Skeletal muscle satellite cell (primary cell): ENCODE measurements at regions not wholly inside any gene's neighbourhood (a gene's known extent, or its start where the extent isn't known, plus 50 kb on each side); places are given as distances from the start of the nearest gene placed in this dataset.

ENCODE experiments used
- H3K27me3 ChIP-seq: 2 replicates; pipeline ENCODE4 v1.7.0; 2013; ENCODE audit warnings: low read length; ENCODE audit not compliant: control insufficient read depth, insufficient read depth
- H3K36me3 ChIP-seq: 2 replicates; pipeline ENCODE4 v1.7.0; 2013; ENCODE audit warnings: mild to moderate bottlenecking, control low read depth, low read length; ENCODE audit not compliant: insufficient read depth
- H3K4me1 ChIP-seq: 2 replicates; pipeline ENCODE4 v1.7.0; 2013; ENCODE audit warnings: low read length; ENCODE audit not compliant: control insufficient read depth, insufficient read depth
- H3K4me2 ChIP-seq: 2 replicates; pipeline ENCODE4 v1.7.0; 2013; ENCODE audit warnings: mild to moderate bottlenecking, low read length
- H3K4me3 ChIP-seq: 2 replicates; pipeline ENCODE4 v1.7.0; 2013; ENCODE audit warnings: low read length
- H3K9ac ChIP-seq: 2 replicates; pipeline ENCODE4 v1.7.0; 2013; ENCODE audit warnings: mild to moderate bottlenecking, low read depth, low read length, moderate library complexity
- H3K9me3 ChIP-seq: replicated peaks from 2 replicates; pipeline ENCODE4 v1.7.0; 2013; ENCODE audit warnings: mild to moderate bottlenecking, control low read depth, low read length

DNA sequence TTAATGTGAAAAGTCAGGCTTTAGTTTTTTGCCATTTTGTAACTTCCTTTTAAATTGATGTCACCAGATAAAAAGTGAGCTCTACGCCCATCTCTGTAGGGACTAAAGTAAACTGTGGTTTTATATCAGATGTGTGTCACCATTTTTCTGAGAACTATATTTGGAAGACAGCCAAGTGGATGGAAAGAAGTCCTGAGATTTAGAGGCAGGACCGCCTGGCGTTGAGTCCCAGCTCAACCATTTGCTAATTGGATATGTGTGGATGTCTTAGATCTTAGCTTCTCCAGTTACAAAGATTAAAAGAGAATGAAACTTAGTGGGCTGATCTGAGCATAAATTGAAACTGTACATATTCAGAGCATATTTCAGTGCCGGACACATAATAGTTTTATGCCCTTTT is 691.6 kb upstream of the CELF2 start:
- H3K4me3 ChIP-seq: no peak overlapping the region
- no peaks in the 10 kb centered on the region for H3K36me3 ChIP-seq
- H3K27me3 ChIP-seq: no peaks in the 10 kb centered on the region
- no peak overlapping the region for H3K4me2 ChIP-seq
- H3K9me3 ChIP-seq: no peaks in the 10 kb centered on the region
- H3K4me1 ChIP-seq: peaks cover 6% of the 10 kb centered on the region
- H3K9ac ChIP-seq: no peak overlapping the region

DNA sequence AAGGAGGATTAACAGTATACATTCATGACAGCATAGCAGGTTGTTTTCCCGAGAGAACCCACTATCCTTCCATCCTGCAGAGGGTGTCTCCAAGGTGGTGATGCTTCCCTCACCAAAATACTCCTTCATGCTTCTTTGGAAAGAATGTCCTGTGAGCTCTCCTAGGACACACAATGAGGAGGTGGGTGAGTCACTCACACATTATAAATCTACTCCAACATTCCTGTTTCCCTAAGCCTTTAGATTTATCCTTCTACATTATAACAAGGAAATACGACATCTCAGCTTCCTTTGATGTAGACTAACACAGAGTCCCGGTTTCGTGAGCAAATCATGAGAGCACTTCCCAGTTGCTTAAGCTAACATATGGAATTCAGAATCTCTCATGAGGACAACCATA is 689.7 kb upstream of the CELF2 start:
- H3K9ac ChIP-seq: no peak overlapping the region
- peaks cover 6% of the 10 kb centered on the region for H3K4me1 ChIP-seq
- H3K4me3 ChIP-seq: no peak overlapping the region
- no peaks in the 10 kb centered on the region for H3K27me3 ChIP-seq
- no peaks in the 10 kb centered on the region for H3K9me3 ChIP-seq
- H3K36me3 ChIP-seq: no peaks in the 10 kb centered on the region
- H3K4me2 ChIP-seq: no peak overlapping the region

DNA sequence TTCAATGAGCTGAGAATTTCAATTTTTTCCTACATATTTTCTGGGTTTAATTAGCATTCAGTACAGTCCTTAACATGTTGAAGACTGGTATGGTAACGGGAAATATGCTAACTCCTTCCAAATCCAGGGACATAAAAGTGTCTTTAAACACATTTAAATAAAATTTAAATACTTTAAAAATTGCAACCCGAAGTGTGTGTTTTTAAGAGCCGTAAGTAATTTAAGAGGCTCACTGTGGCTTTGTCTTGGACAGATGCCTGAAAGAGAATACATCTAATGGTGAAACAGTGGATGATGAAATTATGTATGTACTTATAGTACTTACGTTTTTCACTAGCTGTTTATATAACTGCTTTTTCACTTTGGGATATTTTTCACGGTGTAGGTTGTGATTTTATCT is 687.3 kb upstream of the CELF2 start:
- Histone ChIP-seq H3K9ac (no peak overlapping the region), H3K36me3 (no peaks in the 10 kb centered on the region), H3K4me1 (peaks cover 6% of the 10 kb centered on the region), H3K4me3 (no peak overlapping the region), H3K9me3 (no peaks in the 10 kb centered on the region), H3K4me2 (peak overlapping the region; percentile 35), H3K27me3 (no peaks in the 10 kb centered on the region)

DNA sequence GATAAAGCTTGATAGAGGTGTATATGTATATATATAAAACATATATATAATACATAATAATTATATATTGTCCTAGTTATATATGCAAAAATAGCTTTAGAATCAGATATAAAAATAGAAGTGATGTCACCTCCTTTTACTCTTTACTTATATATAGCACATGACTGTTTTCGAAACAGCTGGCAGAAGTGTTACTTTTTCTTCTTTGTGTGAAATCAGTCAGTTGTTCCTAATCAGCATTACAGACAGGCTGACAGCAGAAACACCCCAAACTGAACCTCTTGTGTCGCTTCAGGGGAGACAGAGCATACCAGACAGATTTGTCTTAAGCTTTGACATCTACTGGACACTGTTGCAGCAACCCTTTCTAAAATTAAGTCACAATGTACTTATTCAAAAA is 684.9 kb upstream of the CELF2 start:
- Histone ChIP-seq H3K27me3 (no peaks in the 10 kb centered on the region), H3K9me3 (no peaks in the 10 kb centered on the region), H3K36me3 (no peaks in the 10 kb centered on the region), H3K4me3 (no peak overlapping the region), H3K9ac (no peak overlapping the region), H3K4me2 (no peak overlapping the region), H3K4me1 (peaks cover 6% of the 10 kb centered on the region)

DNA sequence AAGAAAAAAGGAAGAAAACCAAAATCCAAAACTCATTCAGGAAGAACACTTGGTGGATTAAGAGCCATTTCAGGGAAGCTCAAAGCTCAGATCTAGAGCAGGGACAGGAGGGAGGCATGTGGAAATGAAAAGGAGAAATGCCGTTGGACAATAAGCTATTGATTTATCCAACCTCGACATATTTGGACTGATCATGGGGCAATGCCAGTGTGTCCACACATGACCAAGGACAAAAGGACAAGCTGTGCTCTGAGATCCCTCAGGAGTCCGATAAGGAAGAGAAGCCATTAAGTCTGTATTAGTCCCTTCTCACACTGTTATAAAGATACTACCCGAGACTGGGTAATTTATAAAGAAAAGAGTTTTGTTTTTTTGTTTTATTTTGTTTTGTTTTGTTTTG is 684.0 kb upstream of the CELF2 start:
- Histone ChIP-seq H3K27me3 (no peaks in the 10 kb centered on the region), H3K4me1 (peaks cover 6% of the 10 kb centered on the region), H3K4me2 (no peak overlapping the region), H3K9ac (no peak overlapping the region), H3K4me3 (no peak overlapping the region), H3K36me3 (no peaks in the 10 kb centered on the region), H3K9me3 (no peaks in the 10 kb centered on the region)

DNA sequence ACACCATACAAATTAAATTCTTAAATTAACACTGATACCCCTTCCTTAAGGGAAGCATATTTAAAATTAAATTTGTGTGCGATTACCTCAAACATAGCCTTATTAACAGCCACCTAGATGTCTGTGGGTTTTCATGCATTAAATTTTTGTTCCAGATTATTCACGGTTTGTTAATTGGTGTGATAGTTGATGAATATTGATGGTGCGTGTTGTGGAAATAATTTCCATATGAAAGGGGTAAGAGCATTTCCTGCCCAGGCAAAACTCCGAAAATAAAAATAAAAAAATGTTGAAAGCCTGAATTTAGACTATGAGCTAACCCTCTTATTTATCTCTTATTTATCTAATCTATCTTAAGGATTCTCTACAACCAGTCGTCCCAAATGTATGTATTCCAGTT is 679.3 kb upstream of the CELF2 start:
- H3K4me2 ChIP-seq: no peak overlapping the region
- no peak overlapping the region for H3K4me3 ChIP-seq
- H3K9ac ChIP-seq: no peak overlapping the region
- H3K27me3 ChIP-seq: no peaks in the 10 kb centered on the region
- H3K36me3 ChIP-seq: no peaks in the 10 kb centered on the region
- no peaks in the 10 kb centered on the region for H3K4me1 ChIP-seq
- H3K9me3 ChIP-seq: no peaks in the 10 kb centered on the region

DNA sequence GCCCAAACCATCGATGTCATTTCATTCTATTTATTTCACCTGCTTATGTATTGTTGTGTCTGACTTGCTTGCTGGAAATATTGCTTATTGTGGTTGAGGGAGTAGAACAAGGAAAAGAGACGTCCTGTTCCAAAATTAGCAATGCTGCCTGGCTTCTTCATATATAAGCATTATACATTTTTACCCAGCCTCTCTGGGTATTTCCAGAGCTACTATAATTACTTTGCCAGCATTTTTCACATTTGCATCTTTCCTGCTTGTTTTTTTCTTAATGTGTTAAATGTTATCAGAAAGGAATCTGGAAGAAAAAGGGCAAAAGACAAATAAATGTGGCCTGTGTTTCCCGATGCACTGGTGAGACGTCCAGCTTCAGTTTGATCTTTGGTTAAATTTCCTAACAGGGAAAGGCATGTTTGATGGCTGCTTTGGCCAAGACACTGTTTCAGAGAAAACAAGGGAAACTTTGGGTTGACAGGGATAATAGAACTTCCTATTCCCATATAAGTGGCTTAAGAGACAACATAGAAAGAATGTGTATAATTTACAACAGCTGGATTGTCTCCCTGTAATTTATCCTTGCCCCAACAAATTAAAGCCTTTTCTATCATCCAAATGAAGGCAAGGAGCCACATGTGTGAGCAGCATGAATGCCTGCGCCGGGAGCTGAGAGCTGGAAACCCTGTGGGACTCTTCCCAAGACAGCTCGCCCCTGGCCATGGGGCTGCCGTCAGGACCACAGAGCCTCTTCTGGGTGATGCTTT is 671.1 kb upstream of the CELF2 start:
- no peaks in the 10 kb centered on the region for H3K4me1 ChIP-seq
- no peaks in the 10 kb centered on the region for H3K9me3 ChIP-seq
- H3K4me2 ChIP-seq: no peak overlapping the region
- H3K4me3 ChIP-seq: no peak overlapping the region
- no peaks in the 10 kb centered on the region for H3K36me3 ChIP-seq
- H3K27me3 ChIP-seq: peaks cover 7% of the 10 kb centered on the region
- H3K9ac ChIP-seq: no peak overlapping the region

DNA sequence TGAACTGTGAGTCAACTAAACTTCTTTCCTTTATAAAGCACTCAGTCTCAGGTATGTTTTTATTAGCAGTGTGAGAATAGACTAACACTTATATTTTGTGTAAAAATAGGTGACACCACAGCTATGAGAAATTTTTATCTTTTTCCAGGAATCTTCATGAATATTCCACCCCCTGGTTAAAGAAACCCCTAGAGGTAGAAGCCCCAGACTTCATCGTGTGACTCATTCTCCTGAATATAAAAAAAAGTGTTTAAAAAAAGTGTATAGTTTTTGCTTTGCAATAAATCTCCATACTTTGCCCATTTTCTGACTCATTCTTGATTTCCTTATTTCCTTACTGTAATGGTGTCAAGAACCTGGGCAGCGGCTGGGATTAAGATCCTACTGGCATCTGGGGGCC is 667.6 kb upstream of the CELF2 start:
- Histone ChIP-seq H3K4me3 (no peak overlapping the region), H3K27me3 (peaks cover 7% of the 10 kb centered on the region), H3K4me1 (no peaks in the 10 kb centered on the region), H3K4me2 (no peak overlapping the region), H3K36me3 (no peaks in the 10 kb centered on the region), H3K9me3 (no peaks in the 10 kb centered on the region), H3K9ac (no peak overlapping the region)

DNA sequence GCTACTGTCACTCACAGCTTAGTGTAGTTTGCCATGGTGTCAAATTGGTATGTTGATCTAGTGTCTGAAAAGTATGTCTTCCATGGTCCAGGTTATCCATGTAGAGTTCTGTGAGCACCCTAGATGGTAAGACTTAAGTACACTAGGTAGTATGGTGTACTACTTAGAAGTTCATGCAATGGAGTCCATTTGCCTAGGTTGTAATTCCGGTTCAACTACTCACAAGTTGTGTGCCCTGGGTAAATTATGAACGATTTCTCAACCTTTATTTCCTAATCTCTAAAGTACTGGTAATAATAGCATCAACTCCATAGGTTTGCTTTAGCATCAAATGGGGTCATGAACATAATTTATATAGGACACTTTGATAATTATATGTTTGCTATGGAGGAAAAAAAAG is 666.2 kb upstream of the CELF2 start:
- peaks cover 3% of the 10 kb centered on the region for H3K27me3 ChIP-seq
- no peaks in the 10 kb centered on the region for H3K36me3 ChIP-seq
- H3K4me3 ChIP-seq: no peak overlapping the region
- H3K4me2 ChIP-seq: no peak overlapping the region
- no peak overlapping the region for H3K9ac ChIP-seq
- H3K4me1 ChIP-seq: no peaks in the 10 kb centered on the region
- H3K9me3 ChIP-seq: no peaks in the 10 kb centered on the region

DNA sequence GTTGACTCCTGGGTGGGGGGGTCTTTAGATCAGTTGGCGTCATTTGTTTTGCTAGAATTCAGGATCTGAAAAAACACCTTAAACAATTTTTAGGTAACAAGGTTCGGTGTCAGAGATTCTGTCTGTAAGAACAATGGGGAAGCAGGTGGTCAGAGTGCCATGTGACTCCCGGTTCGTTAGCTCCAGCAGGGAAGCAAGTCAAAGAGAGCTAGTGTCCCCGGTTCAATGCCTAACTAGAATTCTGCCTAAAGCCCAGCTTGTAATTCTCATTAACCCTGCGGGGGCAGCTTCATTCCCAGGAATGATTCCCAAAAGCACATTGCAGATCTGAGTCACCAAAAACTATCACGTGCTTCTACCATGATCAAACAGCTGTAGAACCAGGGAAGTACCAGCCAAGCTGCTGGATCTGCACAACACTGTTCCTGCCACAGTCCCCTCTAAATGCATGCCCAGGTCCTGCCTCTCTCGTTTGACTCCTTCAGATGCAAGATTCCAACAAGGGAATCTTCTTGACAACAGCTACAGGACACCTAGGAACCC is 664.3 kb upstream of the CELF2 start:
- Histone ChIP-seq H3K27me3 (no peaks in the 10 kb centered on the region), H3K4me3 (no peak overlapping the region), H3K9me3 (no peaks in the 10 kb centered on the region), H3K36me3 (no peaks in the 10 kb centered on the region), H3K9ac (no peak overlapping the region), H3K4me1 (no peaks in the 10 kb centered on the region), H3K4me2 (no peak overlapping the region)

DNA sequence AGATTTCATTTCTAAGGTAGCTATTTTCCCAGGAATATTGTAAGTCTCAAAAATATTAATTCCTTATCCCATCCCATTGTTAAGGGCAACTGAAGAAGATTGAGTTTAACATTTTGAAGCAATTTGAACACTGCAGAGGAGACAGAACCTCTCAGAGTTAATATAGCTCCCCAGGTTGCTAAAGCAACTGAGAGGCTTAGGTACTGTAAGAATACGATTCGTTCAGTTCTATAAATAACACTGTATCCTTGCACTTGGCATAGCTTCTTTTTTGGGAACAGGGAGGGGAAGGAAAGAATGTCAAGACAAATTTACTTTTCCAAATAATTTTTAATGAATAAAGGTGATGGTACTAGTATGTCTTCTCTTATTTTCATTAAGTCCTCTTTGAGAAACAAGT is 658.4 kb upstream of the CELF2 start:
- H3K27me3 ChIP-seq: no peaks in the 10 kb centered on the region
- H3K4me2 ChIP-seq: no peak overlapping the region
- H3K4me3 ChIP-seq: no peak overlapping the region
- H3K9me3 ChIP-seq: no peaks in the 10 kb centered on the region
- no peak overlapping the region for H3K9ac ChIP-seq
- no peaks in the 10 kb centered on the region for H3K36me3 ChIP-seq
- no peaks in the 10 kb centered on the region for H3K4me1 ChIP-seq

DNA sequence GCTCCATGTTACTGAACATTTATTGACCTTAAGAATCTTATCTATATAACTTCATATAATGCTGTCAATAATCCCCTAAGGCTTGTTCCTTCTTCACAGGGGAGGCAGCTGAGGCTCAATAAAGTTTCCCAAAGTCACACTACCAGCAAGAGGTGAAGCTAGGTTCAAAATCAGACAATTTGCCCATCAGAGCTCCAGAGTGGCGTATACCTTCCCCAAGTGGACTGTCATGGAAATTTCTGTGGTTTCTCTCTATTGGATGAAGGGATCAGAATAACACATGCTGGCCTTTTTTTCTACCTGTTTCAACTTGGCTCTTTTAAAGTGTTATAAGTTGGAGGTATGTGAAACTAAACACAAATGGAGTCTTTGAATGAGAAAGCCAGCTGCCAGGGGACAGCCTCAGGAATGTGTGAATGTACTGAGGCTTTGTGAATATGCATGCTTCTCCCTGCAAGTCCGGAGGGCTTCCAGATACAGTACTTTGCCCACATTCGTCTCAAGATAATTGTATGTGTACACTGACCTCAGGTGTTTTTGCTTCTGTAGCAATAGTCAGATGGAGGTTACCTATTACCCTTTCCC is 656.3 kb upstream of the CELF2 start:
- H3K9ac ChIP-seq: no peak overlapping the region
- H3K4me1 ChIP-seq: no peaks in the 10 kb centered on the region
- no peaks in the 10 kb centered on the region for H3K9me3 ChIP-seq
- H3K4me3 ChIP-seq: no peak overlapping the region
- no peak overlapping the region for H3K4me2 ChIP-seq
- no peaks in the 10 kb centered on the region for H3K36me3 ChIP-seq
- H3K27me3 ChIP-seq: no peaks in the 10 kb centered on the region
